Ovary (tissue), 3 donors: ENCODE measurements at regions not wholly inside any gene's neighbourhood (a gene's known extent, or its start where the extent isn't known, plus 50 kb on each side); places are given as distances from the start of the nearest gene placed in this dataset.

Experiments used
- CTCF ChIP-seq, 3 donors: fragments of 450-650 bp in 2 of 3; fragments of 200-600 bp in 1 of 3; IDR thresholded peaks; one replicate each; pipeline versions ENCODE4 v1.5.1 to v1.8.0; 2016 to 2022; ENCODE audit warnings: antibody characterized with exemption in 3 of 3, mild to moderate bottlenecking in 1 of 3
- POLR2A ChIP-seq: fragments of 450-650 bp; IDR thresholded peaks from one replicate; pipeline ENCODE4 v1.6.1; 2017; ENCODE audit warnings: antibody characterized with exemption, mild to moderate bottlenecking, moderate library complexity
- donor health status: DM: no; HTN: no; CAD: no.

GRCh38 chr3:71951842-71952241, 166.9 kb upstream of the PROK2 start:
- no peak for TF ChIP-seq POLR2A
- no peak for TF ChIP-seq CTCF (IDR thresholded peaks at IDR 0.05)
